AG10803 (cell line): ENCODE measurements at regions not wholly inside any gene's neighbourhood (a gene's known extent, or its start where the extent isn't known, plus 50 kb on each side); places are given as distances from the start of the nearest gene placed in this dataset.
A peak's percentile ranks its signal among the peaks of the same experiment; 100 is the strongest.
"Not testable (repeated sequence)": the region's sequence is repeated elsewhere in the genome, so short reads cannot be mapped to it uniquely, and the experiment has no call there.

ENCODE experiments used
- DNase-seq: peaks from one replicate; pipeline ENCODE4 v3.0.0; 2010; ENCODE audit warnings: low read depth
- H3K4me3 ChIP-seq: 2 replicates; pipeline ENCODE4 v1.5.1; 2011; ENCODE audit warnings: mild to moderate bottlenecking, low read length, control low read depth
- TF ChIP-seq, protein P1 (sequence below): conservative IDR thresholded peaks from 2 replicates; pipeline ENCODE4 v1.5.1; 2011; ENCODE audit warnings: mild to moderate bottlenecking, low read length, control low read depth, inconsistent platforms

DNA sequence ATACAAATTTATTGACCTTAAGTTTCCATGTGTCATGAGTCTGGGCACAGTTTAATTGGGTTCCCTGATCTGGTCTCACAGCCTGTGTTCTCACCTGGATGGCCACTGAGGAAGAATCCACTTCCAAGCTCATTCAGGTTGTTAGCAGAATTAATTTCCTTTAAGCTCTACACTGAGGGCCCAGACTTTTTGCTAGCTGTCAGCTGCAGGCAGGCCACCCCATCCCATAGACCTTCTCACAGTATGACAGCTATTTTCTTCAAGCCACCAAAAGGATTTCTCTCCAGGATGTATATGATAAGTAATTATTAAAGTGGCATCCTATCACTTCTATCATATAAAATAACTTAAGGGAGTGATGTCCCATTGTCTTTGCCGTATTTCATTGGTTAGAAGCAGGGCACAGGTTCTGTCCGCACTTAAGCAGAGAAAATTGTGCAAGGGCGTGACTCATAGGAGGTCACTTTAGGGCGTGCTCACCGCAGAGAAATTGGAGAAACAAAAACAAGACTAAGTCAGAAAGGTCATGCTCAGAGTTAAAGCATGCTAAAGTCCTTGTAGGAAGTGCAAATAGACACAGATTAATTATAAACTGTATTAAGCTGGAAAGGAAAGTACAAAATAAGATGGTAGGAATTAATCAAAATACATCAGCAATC lies 109.9 kb downstream of the AHR start:
- DNase-seq, result peak; percentile 88

DNA sequence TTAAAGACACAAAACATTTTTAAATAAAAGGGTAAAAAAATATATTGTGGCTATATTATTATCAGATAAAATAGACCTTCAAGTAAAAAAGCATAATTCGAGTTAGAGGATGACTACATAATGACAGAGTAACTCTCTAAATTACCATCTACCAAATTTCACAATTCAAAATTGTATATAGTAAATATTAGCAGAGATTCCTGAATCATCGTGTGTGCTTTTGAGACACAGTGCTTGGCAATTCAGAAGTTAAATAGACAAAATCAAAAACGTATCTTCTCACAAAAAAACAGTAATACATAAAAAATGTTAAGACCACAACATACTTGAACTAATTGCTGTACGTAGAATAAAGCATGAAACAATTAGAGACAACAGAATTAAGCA lies 110.4 kb downstream of the AHR start:
- peak; percentile 45 for DNase-seq
- no peak overlapping the region for H3K4me3 ChIP-seq
- TF ChIP-seq, protein P1, sequence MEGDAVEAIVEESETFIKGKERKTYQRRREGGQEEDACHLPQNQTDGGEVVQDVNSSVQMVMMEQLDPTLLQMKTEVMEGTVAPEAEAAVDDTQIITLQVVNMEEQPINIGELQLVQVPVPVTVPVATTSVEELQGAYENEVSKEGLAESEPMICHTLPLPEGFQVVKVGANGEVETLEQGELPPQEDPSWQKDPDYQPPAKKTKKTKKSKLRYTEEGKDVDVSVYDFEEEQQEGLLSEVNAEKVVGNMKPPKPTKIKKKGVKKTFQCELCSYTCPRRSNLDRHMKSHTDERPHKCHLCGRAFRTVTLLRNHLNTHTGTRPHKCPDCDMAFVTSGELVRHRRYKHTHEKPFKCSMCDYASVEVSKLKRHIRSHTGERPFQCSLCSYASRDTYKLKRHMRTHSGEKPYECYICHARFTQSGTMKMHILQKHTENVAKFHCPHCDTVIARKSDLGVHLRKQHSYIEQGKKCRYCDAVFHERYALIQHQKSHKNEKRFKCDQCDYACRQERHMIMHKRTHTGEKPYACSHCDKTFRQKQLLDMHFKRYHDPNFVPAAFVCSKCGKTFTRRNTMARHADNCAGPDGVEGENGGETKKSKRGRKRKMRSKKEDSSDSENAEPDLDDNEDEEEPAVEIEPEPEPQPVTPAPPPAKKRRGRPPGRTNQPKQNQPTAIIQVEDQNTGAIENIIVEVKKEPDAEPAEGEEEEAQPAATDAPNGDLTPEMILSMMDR, result no peak

More for the DNA sequence above, 109.9 kb downstream of the AHR start:
- H3K4me3 ChIP-seq, result no peak overlapping the region
- TF ChIP-seq, protein P1, result no peak

GRCh38 chr7:17411922-17412321 lies 113.5 kb downstream of the AHR start:
- no peak overlapping the region for H3K4me3 ChIP-seq
- no peak for DNase-seq
- TF ChIP-seq, protein P1, result no peak

DNA sequence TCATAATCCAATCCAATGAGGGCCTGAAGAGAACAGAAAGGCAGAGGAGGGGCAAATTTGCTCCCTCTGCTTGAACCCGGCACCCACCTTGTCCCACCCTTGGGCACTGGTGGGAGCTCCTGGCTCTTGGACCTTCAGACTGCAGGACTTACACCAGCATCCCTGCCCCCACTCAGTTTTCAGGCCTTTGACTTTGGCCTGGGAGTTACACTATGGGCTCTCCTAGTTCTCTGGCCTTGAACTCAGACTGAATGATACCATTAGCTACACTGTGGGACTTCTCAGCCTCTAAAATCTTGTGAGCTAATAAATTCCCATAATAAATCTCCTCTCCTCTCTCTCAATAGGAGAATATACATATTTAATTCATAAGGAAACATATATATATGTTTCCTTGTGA lies 114.4 kb downstream of the AHR start:
- no peak for DNase-seq
- TF ChIP-seq, protein P1, result no peak

DNA sequence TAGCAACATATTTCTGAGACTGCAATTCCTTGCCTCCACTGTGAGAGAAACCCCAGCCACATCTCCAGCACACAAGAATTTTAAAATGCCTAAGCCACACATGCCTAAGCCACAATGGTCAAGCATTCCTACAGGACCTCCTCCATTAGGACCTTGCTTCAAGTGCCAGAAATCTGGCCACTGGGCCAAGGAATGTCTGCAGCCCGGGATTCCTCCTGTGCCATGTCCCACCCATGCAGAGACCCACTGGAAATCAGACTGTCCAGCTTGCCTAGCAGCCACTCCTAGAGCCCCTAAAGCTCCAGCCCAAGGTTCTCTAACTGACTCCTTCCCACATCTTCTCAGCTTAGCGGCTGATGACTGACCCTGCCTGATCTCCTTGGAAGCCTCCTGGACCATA lies 117.5 kb downstream of the AHR start:
- H3K4me3 ChIP-seq, result no peak overlapping the region
- DNase-seq, result peak; percentile 38
- TF ChIP-seq, protein P1, result no peak

More for the DNA sequence above, 114.4 kb downstream of the AHR start:
- H3K4me3 ChIP-seq, result no peak overlapping the region

- not testable (repeated sequence) for H3K4me3 ChIP-seq, DNase-seq
Observed at GRCh38 chr7:17420308-17421015, 122.0 kb downstream of the AHR start.

GRCh38 chr7:17421941-17422340 lies 123.5 kb downstream of the AHR start:
- DNase-seq, result no peak
- no peak overlapping the region for H3K4me3 ChIP-seq
- TF ChIP-seq, protein P1, result no peak
